NB4 (cell line): ENCODE measurements at regions not wholly inside any gene's neighbourhood (a gene's known extent, or its start where the extent isn't known, plus 50 kb on each side); places are given as distances from the start of the nearest gene placed in this dataset.

Experiments used
- DNase-seq: peaks from one replicate; pipeline ENCODE4 v3.0.0; 2010; ENCODE audit warnings: low read depth
- H3K4me3 ChIP-seq: one replicate; pipeline ENCODE4 v1.5.1; 2011; ENCODE audit warnings: mild to moderate bottlenecking, low read depth, low read length, moderate library complexity
- CTCF ChIP-seq: IDR thresholded peaks from one replicate; pipeline ENCODE4 v1.5.1; 2012; ENCODE audit warnings: low read depth, low read length
- MAX ChIP-seq: IDR thresholded peaks from 2 replicates; pipeline ENCODE4 v1.6.1; 2011; ENCODE audit warnings: low read depth, low read length
- MYC ChIP-seq: IDR thresholded peaks from 2 replicates; pipeline ENCODE4 v1.6.1; 2011; ENCODE audit warnings: low read depth, low read length
- POLR2A ChIP-seq: IDR thresholded peaks from 2 replicates; pipeline ENCODE4 v1.6.1; 2011; ENCODE audit warnings: mild to moderate bottlenecking; ENCODE audit not compliant: insufficient read length; ENCODE audit errors: extremely low read depth

- no peak overlapping the region for H3K4me3 ChIP-seq
- no peak for TF ChIP-seq MAX
- no peak for TF ChIP-seq MYC
- no peak for TF ChIP-seq CTCF
- TF ChIP-seq POLR2A, result no peak
- no peak for DNase-seq
Measured at GRCh38 chr2:220579452-220579851, 952.0 kb downstream of the SLC4A3 start.

- no peak overlapping the region for H3K4me3 ChIP-seq
- TF ChIP-seq MYC (no peak), POLR2A (no peak), CTCF (no peak), MAX (no peak)
- no peak for DNase-seq
Measured at GRCh38 chr2:220580113-220580512, 952.7 kb downstream of the SLC4A3 start.

- DNase-seq, result no peak
- H3K4me3 ChIP-seq, result no peak overlapping the region
- no peak for TF ChIP-seq CTCF
- TF ChIP-seq MAX, result no peak
- TF ChIP-seq POLR2A, result no peak
Measured at GRCh38 chr2:220583725-220584124, 956.3 kb downstream of the SLC4A3 start.

GRCh38 chr2:220585241-220585640, 957.8 kb downstream of the SLC4A3 start:
- DNase-seq, result no peak
- H3K4me3 ChIP-seq, result no peak overlapping the region
- no peak for TF ChIP-seq MYC
- TF ChIP-seq POLR2A, result no peak
- TF ChIP-seq CTCF, result no peak
- no peak for TF ChIP-seq MAX

GRCh38 chr2:220586980-220587530, 959.6 kb downstream of the SLC4A3 start:
- TF ChIP-seq MYC, result no peak
- no peak for TF ChIP-seq POLR2A
- TF ChIP-seq CTCF, result no peak
- no peak for TF ChIP-seq MAX
- H3K4me3 ChIP-seq, result no peak overlapping the region
- no peak for DNase-seq
